Spleen (tissue), 11 donors: ENCODE measurements at regions not wholly inside any gene's neighbourhood (a gene's known extent, or its start where the extent isn't known, plus 50 kb on each side); places are given as distances from the start of the nearest gene placed in this dataset.

Experiments
- DNase-seq: peaks from one replicate; pipeline ENCODE4 v3.0.0-alpha.2; 2020
- H3K27ac ChIP-seq, 8 donors: fragments of 200-600 bp; sonication (generic) in 7 of 8; 1 replicate in 4 of 8; 2 replicates in 4 of 8; pipeline versions ENCODE4 v1.5.0 to v1.8.0; 2016 to 2021; ENCODE audit warnings: inconsistent platforms in 4 of 8, mild to moderate bottlenecking in 4 of 8, moderate library complexity in 1 of 8
- H3K27me3 ChIP-seq, 7 donors: fragments of 200-600 bp; sonication (generic) in 6 of 7; replicated peaks in 1 of 7; 1 replicate in 4 of 7; 2 replicates in 3 of 7; pipeline versions ENCODE4 v1.5.0 to v1.8.0; 2016 to 2021; ENCODE audit warnings: inconsistent platforms in 3 of 7, mild to moderate bottlenecking in 1 of 7
- H3K36me3 ChIP-seq, 6 donors: fragments of 200-600 bp; sonication (generic) in 5 of 6; 1 replicate in 4 of 6; 2 replicates in 2 of 6; pipeline versions ENCODE4 v1.5.0 to v1.8.0; 2016 to 2021; ENCODE audit warnings: inconsistent platforms in 2 of 6
- H3K4me1 ChIP-seq, 6 donors: fragments of 200-600 bp; sonication (generic) in 5 of 6; 1 replicate in 3 of 6; 2 replicates in 3 of 6; pipeline versions ENCODE4 v1.5.0 to v1.8.0; 2016 to 2021; ENCODE audit warnings: inconsistent platforms in 3 of 6
- H3K4me3 ChIP-seq, 8 donors: fragments of 200-600 bp; sonication (generic) in 7 of 8; 1 replicate in 4 of 8; 2 replicates in 4 of 8; pipeline versions ENCODE4 v1.5.0 to v1.8.0; 2016 to 2021; ENCODE audit warnings: inconsistent platforms in 4 of 8, mild to moderate bottlenecking in 4 of 8, moderate library complexity in 2 of 8
- H3K9me3 ChIP-seq, 8 donors: fragments of 200-600 bp; sonication (generic) in 7 of 8; 1 replicate in 4 of 8; 2 replicates in 4 of 8; pipeline versions ENCODE4 v1.5.0 to v1.8.0; 2016 to 2021; ENCODE audit warnings: inconsistent platforms in 4 of 8
- POLR2A ChIP-seq, 3 donors: fragments of 450-650 bp; IDR thresholded peaks; one replicate each; pipeline ENCODE4 v1.5.1; 2017; ENCODE audit warnings: antibody characterized with exemption in 3 of 3, mild to moderate bottlenecking in 1 of 3
- POLR2AphosphoS5 ChIP-seq, 3 donors: sonication (generic); formaldehyde crosslinking; IDR thresholded peaks; one replicate each; pipeline ENCODE4 v1.5.1; 2017; ENCODE audit warnings: antibody characterized with exemption in 3 of 3
- WGBS, 5 donors: extraction: QIAGEN DNeasy Blood & Tissue Kit in 3 of 5; methylation state at CpG; one replicate each; pipeline versions ENCODE4 v1.1.5 to v1.1.7; 2013 to 2018; 5-methylcytosine and 5-hydroxymethylcytosine counted together
- intact Hi-C: fragments of 100-400 bp; cut with DNase I; formaldehyde crosslinking; loops from one replicate; pipeline ENCODE4 v1.15.0; 2023; ENCODE audit warnings: low total_unique reads
- TF ChIP-seq, protein P1 (sequence below), 11 experiments: fragments of 200-600 bp in 7 of 11; fragments of 450-650 bp in 4 of 11; sonication (generic) in 4 of 11; IDR thresholded peaks in 8 of 11; conservative IDR thresholded peaks in 3 of 11; 1 replicate in 7 of 11; 2 replicates in 4 of 11; pipeline versions ENCODE4 v1.4.0 to v1.8.0; 2016 to 2021; ENCODE audit warnings: antibody characterized with exemption in 11 of 11, inconsistent platforms in 4 of 11, mild to moderate bottlenecking in 1 of 11
- donor health status: healthy with polysubstance abuse.
- donor health status: DM: no; HTN: no; CAD: no; lungs with moderate emphysema.
- donor health status: DM: no; HTN: no; CAD: no.
- donor health status: Bipolar disorder and iron deficiency.
- donor health status: healthy.
- donor health status: DM: no; HTN: no; CAD: no.
- donor health status: DM: yes; HTN: yes; CAD: no.

DNA sequence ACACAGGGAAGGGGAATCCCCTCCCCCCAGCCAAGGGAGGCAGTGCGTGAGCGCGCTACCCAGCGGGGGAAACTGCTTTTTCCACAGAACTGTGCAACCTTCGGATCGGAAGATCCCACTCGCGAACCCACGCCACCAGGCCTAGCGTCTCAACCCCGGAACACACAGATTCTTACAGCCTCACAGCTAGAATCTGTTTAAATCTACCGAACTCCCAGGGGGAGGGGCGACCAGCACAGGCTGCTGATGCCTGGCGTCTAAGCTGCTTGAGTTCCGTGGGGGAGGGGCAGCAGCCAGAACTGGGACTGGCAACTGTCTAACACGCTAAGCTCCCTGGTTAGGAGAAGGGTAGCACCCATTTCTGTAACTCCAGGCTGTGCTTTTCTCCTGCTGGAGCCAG, 217.3 kb upstream of the TENT5A start:
- intact Hi-C loops, result no loop called here
- no peaks in the 10 kb centered on the region for H3K27me3 ChIP-seq
- no peak overlapping the region for H3K4me3 ChIP-seq
- 67 to 88% (median 86%) methylated on average over 14 to 16 of the region's 16 CpGs for WGBS, 5 donors
- peaks cover 0 to 18% (median 3%) of the 10 kb centered on the region in 8 donors for H3K9me3 ChIP-seq
- TF ChIP-seq, protein P1, sequence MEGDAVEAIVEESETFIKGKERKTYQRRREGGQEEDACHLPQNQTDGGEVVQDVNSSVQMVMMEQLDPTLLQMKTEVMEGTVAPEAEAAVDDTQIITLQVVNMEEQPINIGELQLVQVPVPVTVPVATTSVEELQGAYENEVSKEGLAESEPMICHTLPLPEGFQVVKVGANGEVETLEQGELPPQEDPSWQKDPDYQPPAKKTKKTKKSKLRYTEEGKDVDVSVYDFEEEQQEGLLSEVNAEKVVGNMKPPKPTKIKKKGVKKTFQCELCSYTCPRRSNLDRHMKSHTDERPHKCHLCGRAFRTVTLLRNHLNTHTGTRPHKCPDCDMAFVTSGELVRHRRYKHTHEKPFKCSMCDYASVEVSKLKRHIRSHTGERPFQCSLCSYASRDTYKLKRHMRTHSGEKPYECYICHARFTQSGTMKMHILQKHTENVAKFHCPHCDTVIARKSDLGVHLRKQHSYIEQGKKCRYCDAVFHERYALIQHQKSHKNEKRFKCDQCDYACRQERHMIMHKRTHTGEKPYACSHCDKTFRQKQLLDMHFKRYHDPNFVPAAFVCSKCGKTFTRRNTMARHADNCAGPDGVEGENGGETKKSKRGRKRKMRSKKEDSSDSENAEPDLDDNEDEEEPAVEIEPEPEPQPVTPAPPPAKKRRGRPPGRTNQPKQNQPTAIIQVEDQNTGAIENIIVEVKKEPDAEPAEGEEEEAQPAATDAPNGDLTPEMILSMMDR (IDR thresholded peaks at IDR 0.05 in 8 of 11, conservative IDR thresholded peaks at IDR 0.05 in 3 of 11), result no peak
- TF ChIP-seq POLR2A (IDR thresholded peaks at IDR 0.05) (no peak), POLR2AphosphoS5 (IDR thresholded peaks at IDR 0.05) (no peak)
- H3K27ac ChIP-seq, result peak overlapping the region in 1 of 8 donors; percentile 44
- no peaks in the 10 kb centered on the region for H3K4me1 ChIP-seq
- DNase-seq, result peak; percentile 59
- no peaks in the 10 kb centered on the region for H3K36me3 ChIP-seq

DNA sequence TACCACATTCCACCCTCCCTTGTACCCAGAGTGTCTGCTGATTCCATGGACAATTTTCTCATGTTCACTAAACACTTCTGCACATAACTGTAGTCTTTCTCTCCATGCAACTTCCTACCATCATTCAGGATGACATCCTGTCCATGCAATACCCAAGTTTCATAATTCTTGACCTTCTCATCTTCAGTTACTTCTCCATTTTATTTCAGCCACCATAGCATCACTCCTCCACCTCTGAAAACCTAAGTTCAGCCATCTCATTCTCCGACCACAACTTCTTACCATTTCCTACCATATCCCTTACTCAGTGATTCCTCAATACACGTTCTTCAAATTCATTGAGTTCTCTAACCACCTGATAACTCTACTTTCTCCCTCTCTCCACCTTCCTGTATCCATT, 216.5 kb upstream of the TENT5A start:
- 39 to 77% (median 48%) methylated on average over 2 of the region's 2 CpGs for WGBS, 5 donors
- TF ChIP-seq POLR2A (IDR thresholded peaks at IDR 0.05) (no peak), POLR2AphosphoS5 (IDR thresholded peaks at IDR 0.05) (no peak)
- TF ChIP-seq, protein P1 (IDR thresholded peaks at IDR 0.05 in 8 of 11, conservative IDR thresholded peaks at IDR 0.05 in 3 of 11), result no peak
- H3K4me1 ChIP-seq, result no peaks in the 10 kb centered on the region
- DNase-seq, result no peak
- no peaks in the 10 kb centered on the region for H3K27me3 ChIP-seq
- H3K4me3 ChIP-seq, result no peak overlapping the region
- intact Hi-C loops, result no loop called here
- peak overlapping the region in 2 of 8 donors; percentile 24 to 44 for H3K27ac ChIP-seq
- peaks cover 0 to 13% (median 0%) of the 10 kb centered on the region in 8 donors for H3K9me3 ChIP-seq
- no peaks in the 10 kb centered on the region for H3K36me3 ChIP-seq

DNA sequence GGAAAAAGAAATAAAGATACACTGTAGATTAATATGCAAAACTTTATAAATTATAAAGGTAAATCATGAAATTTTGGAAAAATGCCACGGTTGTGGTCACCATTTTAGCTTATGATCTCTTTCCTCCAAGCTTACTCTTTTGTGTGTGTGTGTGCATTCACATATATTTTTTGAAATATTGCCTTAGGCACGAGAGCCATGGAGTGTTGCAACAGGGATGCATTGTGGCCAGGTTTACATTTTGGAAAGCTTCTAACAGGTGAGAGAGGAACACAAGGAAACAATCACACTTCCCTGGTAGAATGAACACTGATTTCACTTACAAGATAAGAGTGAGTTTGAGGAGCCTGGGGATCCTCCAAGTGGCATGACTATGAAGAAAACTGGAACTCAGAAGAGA, 214.5 kb upstream of the TENT5A start:
- H3K27ac ChIP-seq, result no peak overlapping the region
- TF ChIP-seq POLR2A (IDR thresholded peaks at IDR 0.05) (no peak), POLR2AphosphoS5 (IDR thresholded peaks at IDR 0.05) (no peak)
- TF ChIP-seq, protein P1 (IDR thresholded peaks at IDR 0.05 in 8 of 11, conservative IDR thresholded peaks at IDR 0.05 in 3 of 11), result no peak
- 50 to 74% (median 56%) methylated on average over 2 of the region's 2 CpGs for WGBS, 5 donors

DNA sequence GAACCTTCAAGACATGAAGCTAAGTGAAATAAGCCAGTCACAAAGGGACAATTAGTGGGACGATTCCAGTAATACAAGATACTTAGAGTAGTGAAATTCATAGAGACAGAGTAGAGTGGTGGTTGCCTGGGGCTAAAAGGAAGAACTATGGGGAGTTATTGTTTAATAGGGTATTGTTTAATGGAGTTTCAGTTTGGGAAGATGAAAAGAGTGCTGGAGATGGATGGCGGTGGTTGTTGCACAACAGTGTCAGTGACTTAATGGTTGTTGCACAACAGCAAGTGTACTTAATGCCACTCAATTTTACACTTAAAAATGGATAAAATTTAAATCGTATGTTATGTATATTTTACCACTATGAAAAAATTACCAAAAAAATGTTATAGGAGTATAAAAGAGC, 209.7 kb upstream of the TENT5A start:
- TF ChIP-seq POLR2A (IDR thresholded peaks at IDR 0.05) (no peak), POLR2AphosphoS5 (IDR thresholded peaks at IDR 0.05) (no peak)
- TF ChIP-seq, protein P1 (IDR thresholded peaks at IDR 0.05 in 8 of 11, conservative IDR thresholded peaks at IDR 0.05 in 3 of 11), result no peak
- WGBS, 5 donors, result 69 to 86% (median 83%) methylated on average over 3 of the region's 3 CpGs
- peaks cover 0 to 10% (median 4%) of the 10 kb centered on the region in 8 donors for H3K9me3 ChIP-seq

More for the DNA sequence above, 214.5 kb upstream of the TENT5A start:
- DNase-seq, result no peak
- Histone ChIP-seq H3K27me3 (no peaks in the 10 kb centered on the region), H3K36me3 (no peaks in the 10 kb centered on the region), H3K4me1 (no peaks in the 10 kb centered on the region), H3K9me3 (no peaks in the 10 kb centered on the region), H3K4me3 (no peak overlapping the region)
- intact Hi-C loops, result no loop called here

More for the DNA sequence above, 209.7 kb upstream of the TENT5A start:
- DNase-seq, result no peak
- Histone ChIP-seq H3K27me3 (no peaks in the 10 kb centered on the region), H3K4me1 (no peaks in the 10 kb centered on the region), H3K4me3 (no peak overlapping the region), H3K27ac (no peak overlapping the region), H3K36me3 (no peaks in the 10 kb centered on the region)
- intact Hi-C loops, result no loop called here
